Gastroesophageal sphincter (tissue), 3 donors: ENCODE measurements at regions not wholly inside any gene's neighbourhood (a gene's known extent, or its start where the extent isn't known, plus 50 kb on each side); places are given as distances from the start of the nearest gene placed in this dataset.

Experiments used
- CTCF ChIP-seq, 4 experiments: fragments of 200-600 bp in 2 of 4; fragments of 450-650 bp in 2 of 4; sonication (generic) in 1 of 4; IDR thresholded peaks; one replicate each; pipeline ENCODE4 v1.5.1; 2017 to 2019; ENCODE audit warnings: antibody characterized with exemption in 4 of 4, mild to moderate bottlenecking in 2 of 4, moderate library complexity in 2 of 4
- EP300 ChIP-seq: sonication (generic); formaldehyde crosslinking; IDR thresholded peaks from one replicate; pipeline ENCODE4 v1.6.1; 2017; ENCODE audit warnings: antibody characterized with exemption, mild to moderate bottlenecking
- POLR2A ChIP-seq, 2 donors: fragments of 450-650 bp; IDR thresholded peaks; one replicate each; pipeline ENCODE4 v1.6.1; 2017; ENCODE audit warnings: antibody characterized with exemption in 2 of 2, mild to moderate bottlenecking in 2 of 2, moderate library complexity in 1 of 2

- TF ChIP-seq CTCF (IDR thresholded peaks at IDR 0.05) (no peak), POLR2A (IDR thresholded peaks at IDR 0.05) (no peak), EP300 (no peak)
These were observed 766.4 kb upstream of the WWC1 start for GRCh38 chr5:167525004-167525403.
